K562 (cell line): ENCODE measurements at regions not wholly inside any gene's neighbourhood (a gene's known extent, or its start where the extent isn't known, plus 50 kb on each side); places are given as distances from the start of the nearest gene placed in this dataset.

Experiments
- ATAC-seq: fragments of 200-7000 bp; cut with Tn5 transposase; 3 replicates; pipeline ENCODE4 v1.9.1; 2020; ENCODE audit warnings: moderate library complexity
- BruUV-seq: library from RNA; stranded (reverse); fragments of 400-500 nt; replicated peaks from 2 replicates; lab custom pipeline; 2021; lab: Mats Ljungman, UMichigan
- CTCF ChIA-PET: fragments of 300-600 bp; formaldehyde crosslinking; extraction: SDS; loops from one replicate; lab custom pipeline; 2021; ENCODE audit warnings: low intra/inter-chr PET ratio; lab: Yijun Ruan, JAX
- POLR2A ChIA-PET: fragments of 300-600, 350-650 bp; sonication (Branson Sonifier 250); formaldehyde crosslinking; extraction: SDS; loops from one replicate; lab custom pipeline; 2021; ENCODE audit warnings: antibody characterized with exemption, inconsistent platforms; lab: Yijun Ruan, JAX
- DNase-seq, 4 experiments: peaks; one replicate each; pipeline versions ENCODE4 v3.0.0 to v3.0.0-alpha.2; 2011 to 2018; ENCODE audit warnings: low spot score in 3 of 4, mixed read lengths in 3 of 4; ENCODE audit errors: extremely low read depth in 1 of 4
- FAIRE-seq: peaks from 2 replicates; lab custom pipeline; 2011; peaks lifted over from hg19 to GRCh38; lab: Jason Lieb, UNC
- H2AFZ ChIP-seq: 2 replicates; pipeline ENCODE4 v1.6.0; 2011; ENCODE audit warnings: low read depth, low read length, control low read depth, inconsistent platforms
- H3K27ac ChIP-seq: fragments of 200-600 bp; 3 replicates; pipeline ENCODE4 v1.8.0; 2011; ENCODE audit warnings: low read depth, mild to moderate bottlenecking, control low read depth, inconsistent platforms, low read length, moderate library complexity, mixed read lengths; ENCODE audit errors: extremely low read depth
- H3K27me3 ChIP-seq, 2 experiments: fragments of 300-600 bp in 1 of 2; 2 replicates in 1 of 2; 3 replicates in 1 of 2; pipeline versions ENCODE4 v1.6.0 to v1.8.0; 2011; ENCODE audit warnings: inconsistent platforms in 2 of 2, low read length in 2 of 2, mild to moderate bottlenecking in 1 of 2, mixed read lengths in 1 of 2, moderate library complexity in 1 of 2; ENCODE audit not compliant: control insufficient read depth in 2 of 2, insufficient read depth in 2 of 2
- H3K36me3 ChIP-seq: fragments of 300-600 bp; 3 replicates; pipeline ENCODE4 v1.8.0; 2011; ENCODE audit warnings: mild to moderate bottlenecking, low read length, inconsistent platforms; ENCODE audit not compliant: control insufficient read depth, insufficient read depth
- H3K4me1 ChIP-seq, 2 experiments: fragments of 200-600 bp in 1 of 2; replicated peaks in 1 of 2; 2 replicates in 1 of 2; 3 replicates in 1 of 2; pipeline versions ENCODE4 v1.5.1 to v1.8.0; 2011; ENCODE audit warnings: inconsistent platforms in 2 of 2, low read length in 2 of 2, mild to moderate bottlenecking in 1 of 2, mixed read lengths in 1 of 2, moderate library complexity in 1 of 2; ENCODE audit not compliant: control insufficient read depth in 2 of 2, insufficient read depth in 2 of 2
- H3K4me2 ChIP-seq: 2 replicates; pipeline ENCODE4 v1.6.1; 2011; ENCODE audit warnings: low read length, control low read depth, inconsistent platforms, mixed read lengths; ENCODE audit not compliant: insufficient read depth
- H3K4me3 ChIP-seq: fragments of 200-600 bp; sonication (generic), shearing (Covaris generic); 2 replicates; pipeline ENCODE4 v1.5.1; 2016; ENCODE audit warnings: control low read depth, inconsistent platforms
- H3K79me2 ChIP-seq: fragments of 200-600 bp; 3 replicates; pipeline ENCODE4 v1.8.0; 2011; ENCODE audit warnings: low read length, inconsistent platforms; ENCODE audit not compliant: control insufficient read depth, insufficient read depth
- H3K9ac ChIP-seq, 2 experiments: 2 replicates each; pipeline versions ENCODE4 v1.6.0 to v1.6.1; 2011; ENCODE audit warnings: low read depth in 2 of 2, low read length in 2 of 2, control low read depth in 1 of 2, inconsistent platforms in 1 of 2, mild to moderate bottlenecking in 1 of 2, mixed read lengths in 1 of 2; ENCODE audit not compliant: insufficient read depth in 1 of 2
- H3K9me1 ChIP-seq: one replicate; pipeline ENCODE4 v1.6.0; 2011; ENCODE audit warnings: inconsistent platforms, mild to moderate bottlenecking, low read length, moderate library complexity; ENCODE audit not compliant: control insufficient read depth, insufficient read depth
- H3K9me3 ChIP-seq: replicated peaks from 2 replicates; pipeline ENCODE4 v1.5.1; 2011; ENCODE audit warnings: low read depth, low read length, inconsistent platforms; ENCODE audit not compliant: control insufficient read depth, insufficient read depth
- H4K20me1 ChIP-seq: replicated peaks from 2 replicates; pipeline ENCODE4 v1.6.1; 2011; ENCODE audit warnings: low read length, inconsistent platforms, mixed read lengths; ENCODE audit not compliant: control insufficient read depth, insufficient read depth
- ESRRA ChIP-seq: fragments of 450-650 bp; IDR thresholded peaks from 2 replicates; pipeline ENCODE4 v1.6.1; 2014; ENCODE audit warnings: low read depth, mild to moderate bottlenecking, moderate library complexity, borderline replicate concordance
- FOXJ2 ChIP-seq: fragments of 200-800 bp; sonication (Bioruptor generic); IDR thresholded peaks from 2 replicates; pipeline ENCODE4 v1.6.1; 2016; ENCODE audit warnings: missing genetic modification characterization, missing compliant biosample characterization
- HINFP ChIP-seq: fragments of 450-650 bp; conservative IDR thresholded peaks from 2 replicates; pipeline ENCODE4 v1.6.1; 2016; ENCODE audit warnings: missing genetic modification characterization, low read depth, mild to moderate bottlenecking, control low read depth, missing compliant biosample characterization
- MLX ChIP-seq, 2 experiments: fragments of 450-650 bp in 1 of 2; sonication (generic) in 1 of 2; formaldehyde crosslinking; conservative IDR thresholded peaks; 2 replicates each; pipeline versions ENCODE4 v1.4.0 to v1.8.1; 2020 to 2022; ENCODE audit warnings: mild to moderate bottlenecking in 1 of 2, missing genetic modification reagents in 1 of 2
- NKRF ChIP-seq: fragments of 450-650 bp; IDR thresholded peaks from 2 replicates; pipeline ENCODE4 v1.6.1; 2016; ENCODE audit warnings: borderline replicate concordance
- RREB1 ChIP-seq: fragments of 250-450 bp; sonication (Bioruptor Pico); IDR thresholded peaks from 2 replicates; pipeline ENCODE4 v1.4.0; 2020
- ZC3H11A ChIP-seq: IDR thresholded peaks from 2 replicates; pipeline ENCODE4 v1.6.1; 2012; ENCODE audit warnings: low read depth, low read length, improper control_type of control experiment
- ZNF277 ChIP-seq: fragments of 250-450 bp; sonication (Bioruptor Pico); IDR thresholded peaks from 2 replicates; pipeline ENCODE4 v1.8.0; 2022; ENCODE audit warnings: inconsistent platforms, mild to moderate bottlenecking, moderate library complexity, borderline replicate concordance
- WGBS: fragments of 100-300 bp; shearing (Covaris generic); methylation state at CpG from one replicate; pipeline ENCODE4 v1.1.6; 2016; ENCODE audit warnings: low coverage, mixed read lengths; ENCODE audit not compliant: insufficient coverage; ENCODE audit errors: missing lambda C conversion rate; 5-methylcytosine and 5-hydroxymethylcytosine counted together
- in situ Hi-C: fragments of 300-500 bp; cut with MboI; formaldehyde crosslinking; loops from 4 replicates; pipeline ENCODE4 v1.15.0; 2018; ENCODE audit warnings: inconsistent platforms, mixed read lengths
- intact Hi-C: fragments of 100-400 bp; cut with micrococcal nuclease; formaldehyde crosslinking; loops from 2 replicates; pipeline ENCODE4 v1.14.2; 2022

GRCh38 chr18:33928231-33928630 is 296.5 kb downstream of the NOL4 start (continued):
- TF ChIP-seq NKRF: no peak
- TF ChIP-seq ZNF277 (CRISPR knock-in tag): no peak

- BruUV-seq: no TSS peak
- Histone ChIP-seq H3K4me2 (no peak overlapping the region), H3K27ac (no peak overlapping the region), H3K9me3 (no peaks in the 10 kb centered on the region), H3K9ac (no peak overlapping the region), H3K79me2 (no peaks in the 10 kb centered on the region), H3K4me1 (no peaks in the 10 kb centered on the region), H4K20me1 (no peaks in the 10 kb centered on the region), H2AFZ (no peak overlapping the region), H3K9me1 (no peaks in the 10 kb centered on the region), H3K27me3 (no peaks in the 10 kb centered on the region), H3K36me3 (no peaks in the 10 kb centered on the region), H3K4me3 (no peak overlapping the region)
- WGBS: 3% methylated on average over 3 of the region's 3 CpGs
- FAIRE-seq (no peak), ATAC-seq (no peak), DNase-seq (no peak)
- intact Hi-C loops: no loop called here
- ChIA-PET POLR2A (no interaction called here), CTCF (no interaction called here)
- in situ Hi-C loops: no loop called here
- TF ChIP-seq RREB1 (CRISPR knock-in tag): no peak
- no peak for TF ChIP-seq ZC3H11A
- TF ChIP-seq ESRRA: no peak
- no peak for TF ChIP-seq MLX (CRISPR knock-in tag; conservative IDR thresholded peaks at IDR 0.05)
- TF ChIP-seq HINFP (tag): no peak
- TF ChIP-seq FOXJ2 (tag): no peak
Observed at GRCh38 chr18:33924576-33924975, 300.1 kb downstream of the NOL4 start.
